NCI-H1092 (cell line): ENCODE measurements at regions not wholly inside any gene's neighbourhood (a gene's known extent, or its start where the extent isn't known, plus 50 kb on each side); places are given as distances from the start of the nearest gene placed in this dataset.
"Not testable (repeated sequence)": the region's sequence is repeated elsewhere in the genome, so short reads cannot be mapped to it uniquely, and the experiment has no call there.

Source experiments
- DNase-seq: peaks from one replicate; lab custom pipeline; 2025; lab: John Stamatoyannopoulos, UW

DNA sequence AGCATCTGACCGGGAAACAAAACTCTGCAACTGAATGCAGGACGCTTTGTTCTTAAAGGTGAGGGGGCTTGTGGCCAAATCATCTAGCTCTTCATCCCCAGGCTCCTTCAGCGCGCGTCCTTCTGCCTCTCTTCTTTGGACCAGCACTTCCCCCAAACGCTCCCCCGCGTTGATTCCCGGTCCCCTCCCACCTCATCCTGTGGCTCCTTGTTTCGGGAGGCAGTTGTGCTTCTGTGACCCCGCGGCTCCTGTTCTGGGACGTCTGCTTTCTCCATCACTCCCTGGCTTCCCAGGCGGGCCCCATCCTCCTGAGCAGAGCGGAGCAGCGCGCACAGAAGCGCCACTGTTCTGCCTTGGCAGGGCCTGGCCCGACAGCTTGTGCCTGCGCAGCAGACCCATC is 109.7 kb upstream of the ZNG1E start:
- not testable (repeated sequence) for DNase-seq

DNA sequence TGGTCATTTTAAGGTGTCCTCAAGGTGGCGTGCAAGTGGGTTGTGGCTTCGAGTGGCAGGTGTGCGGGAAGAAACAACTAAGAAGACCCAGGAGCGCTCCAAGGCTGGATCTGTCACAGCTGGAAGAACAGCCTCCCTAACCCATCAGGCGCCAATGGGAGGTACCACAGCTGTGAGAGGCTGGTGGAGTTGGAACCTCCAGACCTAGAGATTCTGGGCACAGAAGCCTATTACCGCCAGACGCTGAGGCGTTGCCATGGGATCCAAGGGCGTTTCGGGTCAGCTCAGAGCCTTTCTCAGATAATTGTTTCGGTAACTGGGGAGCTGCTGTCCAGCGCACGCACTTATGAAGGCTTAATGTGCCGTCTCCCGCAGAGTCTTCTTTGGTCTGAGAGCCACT is 156.7 kb upstream of the ZNG1E start:
- not testable (repeated sequence) for DNase-seq

DNA sequence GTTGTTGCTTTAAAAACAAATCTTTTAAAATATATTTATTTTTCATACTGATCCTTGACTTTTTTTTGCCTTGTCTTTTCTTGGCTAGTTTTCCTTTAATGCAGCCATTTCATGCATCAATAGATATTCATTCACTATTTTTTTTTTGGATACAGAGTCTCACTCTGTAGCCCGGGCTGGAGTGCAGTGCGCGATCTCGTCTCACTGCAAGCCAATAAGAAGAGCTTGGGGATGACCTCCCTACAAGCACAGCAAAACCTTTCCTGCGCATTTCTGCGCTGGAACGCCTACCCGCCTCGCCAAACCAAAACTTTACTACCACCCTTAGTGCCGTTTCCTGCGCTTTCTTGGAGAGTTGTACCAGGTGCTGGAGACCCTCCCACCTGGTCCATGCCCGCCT is 161.3 kb upstream of the ZNG1E start:
- DNase-seq: not testable (repeated sequence)

DNA sequence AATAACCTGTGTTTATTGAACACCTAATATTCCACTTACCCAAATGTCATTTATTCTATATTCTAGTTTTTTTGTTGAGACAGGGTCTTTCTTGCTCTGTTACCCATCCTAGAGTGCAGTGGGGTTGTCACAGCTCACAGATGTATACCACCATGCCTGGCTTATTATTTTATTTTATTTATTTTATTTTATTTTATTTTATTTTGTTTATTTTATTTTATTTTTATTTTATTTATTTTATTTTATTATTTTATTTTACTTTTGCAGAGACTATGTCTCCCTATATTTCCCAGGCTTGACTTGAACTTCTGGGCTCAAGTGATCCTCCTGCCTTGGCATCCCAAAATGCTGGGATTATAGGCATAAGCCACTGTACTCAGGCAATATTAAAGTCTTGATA is 167.8 kb upstream of the ZNG1E start:
- not testable (repeated sequence) for DNase-seq

DNA sequence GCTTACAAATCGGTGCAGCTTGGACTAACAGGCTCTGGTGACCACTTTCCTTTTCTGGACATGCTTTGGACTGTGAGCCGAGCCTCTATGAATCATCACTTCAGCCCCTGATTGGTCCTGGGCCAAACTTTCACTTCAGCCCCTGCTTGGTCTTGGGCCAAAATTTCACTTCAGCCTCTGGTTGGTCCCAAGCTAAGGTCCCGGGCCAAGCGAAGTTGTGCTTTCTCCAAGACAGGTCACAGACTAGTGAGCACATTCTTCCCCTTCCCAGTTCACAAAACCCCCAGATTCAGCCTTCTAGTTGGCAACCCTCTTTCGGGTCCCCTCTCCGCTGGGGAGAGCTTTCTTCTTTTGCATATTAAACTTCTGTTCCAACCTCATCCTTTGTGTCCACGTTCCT is 171.0 kb upstream of the ZNG1E start:
- DNase-seq: not testable (repeated sequence)

DNA sequence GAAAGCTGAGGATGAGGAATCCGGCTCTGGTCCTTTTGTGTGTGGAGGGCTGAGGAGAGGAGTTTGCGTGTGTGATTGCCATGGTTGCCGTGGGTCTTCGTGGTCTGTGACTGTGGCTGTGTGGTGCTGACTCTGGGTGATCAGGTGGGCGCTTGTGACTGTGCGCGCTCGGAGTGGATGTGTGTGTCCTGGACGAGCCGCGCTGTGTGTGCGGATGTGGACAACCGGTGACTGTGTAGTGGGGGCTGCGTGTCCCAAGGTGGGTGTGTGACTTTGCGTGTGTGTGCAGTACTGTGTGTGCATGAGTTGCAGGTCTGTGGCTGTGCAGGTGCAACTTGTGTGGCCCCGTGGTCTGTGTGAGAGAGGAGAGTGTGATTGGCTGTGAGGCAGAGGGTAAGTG is 172.0 kb upstream of the ZNG1E start:
- DNase-seq: not testable (repeated sequence)

DNA sequence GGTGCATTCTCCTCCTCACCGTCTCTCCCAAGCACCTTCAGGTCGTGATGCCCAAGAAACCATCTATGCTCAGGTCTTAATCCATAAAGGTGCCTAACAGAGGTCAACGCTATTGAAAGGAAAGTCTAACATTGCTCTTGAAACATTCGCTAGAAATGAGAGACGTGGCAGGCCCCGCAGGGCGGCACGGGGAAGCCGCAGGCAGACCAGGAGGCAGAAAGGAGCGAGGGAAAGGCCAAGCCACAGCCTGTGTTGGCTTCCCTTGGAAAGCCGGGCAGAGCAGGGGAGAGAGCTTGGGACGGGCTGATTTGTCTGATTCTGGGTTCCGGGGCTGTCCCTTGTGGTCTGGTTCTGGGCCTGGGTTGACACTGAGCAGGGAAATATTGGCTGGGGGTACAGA is 192.8 kb upstream of the ZNG1E start:
- not testable (repeated sequence) for DNase-seq

DNA sequence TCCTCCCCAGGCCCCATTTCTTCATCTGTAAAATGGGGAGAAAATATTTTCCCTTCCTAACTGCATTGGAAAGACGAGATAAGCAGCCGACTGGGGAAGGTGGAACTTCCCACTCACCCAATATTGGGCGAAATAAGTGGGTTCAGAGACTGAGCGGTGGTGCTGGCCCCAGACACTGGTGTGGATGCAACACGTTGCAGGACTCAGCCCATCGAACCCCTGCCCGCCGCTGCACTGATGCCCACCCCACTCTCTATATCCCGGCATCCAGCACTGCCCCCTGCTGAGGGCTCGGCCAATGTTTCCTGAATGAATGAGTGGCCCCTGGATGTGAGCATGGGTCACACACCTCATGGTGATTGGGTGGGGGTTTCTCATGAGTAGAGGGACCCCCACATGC is 194.4 kb upstream of the ZNG1E start:
- DNase-seq: not testable (repeated sequence)

DNA sequence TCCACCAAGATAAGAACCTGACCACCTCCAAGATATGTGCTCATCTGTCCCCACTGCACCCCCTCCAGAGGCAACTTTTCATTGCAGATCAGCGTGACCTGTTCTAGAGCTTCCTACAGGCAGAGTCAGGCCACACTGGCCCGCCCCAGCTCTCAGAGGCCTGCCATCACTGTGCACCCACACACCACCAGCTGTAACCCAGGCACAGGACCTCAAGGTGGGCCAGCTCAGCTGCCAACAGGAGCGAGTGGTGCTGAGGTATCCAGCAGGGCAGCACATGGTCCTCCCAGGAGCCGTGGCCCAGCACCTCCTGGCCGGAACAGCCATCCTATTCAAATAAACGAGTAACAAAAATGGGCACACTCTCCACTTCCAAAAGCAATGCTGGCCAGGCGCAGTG is 189.9 kb upstream of the FOXD4L5 start:
- not testable (repeated sequence) for DNase-seq

DNA sequence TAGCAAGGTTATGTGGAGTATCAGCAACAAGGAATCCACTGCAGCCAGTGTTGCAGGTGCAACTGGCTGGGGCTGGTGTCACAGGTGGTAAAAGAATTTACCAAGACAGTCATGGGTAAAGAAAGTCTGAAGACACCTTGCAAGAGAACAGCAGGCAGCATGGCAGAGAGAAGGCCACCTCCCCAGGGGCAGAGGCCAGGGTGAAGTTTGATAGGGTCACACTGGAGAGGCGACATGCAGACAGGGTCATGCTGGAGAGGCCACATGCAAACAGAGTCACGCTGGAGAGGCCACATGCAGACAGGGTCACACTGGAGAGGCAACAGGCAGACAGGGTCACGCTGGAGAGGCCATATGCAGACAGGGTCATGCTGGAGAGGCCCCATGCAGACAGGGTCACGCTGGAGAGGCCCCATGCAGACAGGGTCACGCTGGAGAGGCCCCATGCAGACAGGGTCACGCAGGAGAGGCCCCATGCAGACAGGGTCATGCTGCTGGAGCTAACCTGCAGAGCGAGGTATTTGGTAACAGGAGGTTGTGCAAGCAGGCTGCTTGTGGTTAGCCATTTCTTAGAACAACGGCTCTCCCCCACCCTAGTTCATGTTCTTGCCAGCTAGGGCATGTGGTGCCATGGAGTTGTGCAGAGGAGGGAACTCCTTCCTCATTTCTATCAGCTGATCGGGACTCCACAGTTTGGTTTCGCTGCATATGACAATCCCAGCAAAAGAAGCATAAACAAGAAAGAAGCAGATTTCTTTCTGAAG is 188.2 kb upstream of the FOXD4L5 start:
- DNase-seq: not testable (repeated sequence)

DNA sequence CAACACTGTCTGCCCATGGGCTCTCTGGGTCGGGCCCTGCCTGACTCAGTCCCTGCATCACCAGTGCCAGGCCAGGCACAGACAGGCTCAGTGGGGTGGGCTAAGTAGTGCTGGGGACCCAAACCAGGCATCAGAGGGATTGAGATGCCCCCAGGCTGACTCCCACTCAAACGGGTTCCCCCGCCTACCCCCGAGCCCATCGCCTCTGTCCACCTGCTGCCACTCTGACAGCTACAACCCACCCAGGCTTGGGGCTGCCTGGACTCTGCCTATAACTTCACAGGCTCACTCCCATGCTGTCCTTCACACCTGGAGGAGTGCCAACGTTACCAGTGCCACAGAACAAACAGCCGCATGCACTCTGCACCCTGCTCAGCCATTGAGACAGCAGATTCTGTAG is 186.1 kb upstream of the FOXD4L5 start:
- not testable (repeated sequence) for DNase-seq

DNA sequence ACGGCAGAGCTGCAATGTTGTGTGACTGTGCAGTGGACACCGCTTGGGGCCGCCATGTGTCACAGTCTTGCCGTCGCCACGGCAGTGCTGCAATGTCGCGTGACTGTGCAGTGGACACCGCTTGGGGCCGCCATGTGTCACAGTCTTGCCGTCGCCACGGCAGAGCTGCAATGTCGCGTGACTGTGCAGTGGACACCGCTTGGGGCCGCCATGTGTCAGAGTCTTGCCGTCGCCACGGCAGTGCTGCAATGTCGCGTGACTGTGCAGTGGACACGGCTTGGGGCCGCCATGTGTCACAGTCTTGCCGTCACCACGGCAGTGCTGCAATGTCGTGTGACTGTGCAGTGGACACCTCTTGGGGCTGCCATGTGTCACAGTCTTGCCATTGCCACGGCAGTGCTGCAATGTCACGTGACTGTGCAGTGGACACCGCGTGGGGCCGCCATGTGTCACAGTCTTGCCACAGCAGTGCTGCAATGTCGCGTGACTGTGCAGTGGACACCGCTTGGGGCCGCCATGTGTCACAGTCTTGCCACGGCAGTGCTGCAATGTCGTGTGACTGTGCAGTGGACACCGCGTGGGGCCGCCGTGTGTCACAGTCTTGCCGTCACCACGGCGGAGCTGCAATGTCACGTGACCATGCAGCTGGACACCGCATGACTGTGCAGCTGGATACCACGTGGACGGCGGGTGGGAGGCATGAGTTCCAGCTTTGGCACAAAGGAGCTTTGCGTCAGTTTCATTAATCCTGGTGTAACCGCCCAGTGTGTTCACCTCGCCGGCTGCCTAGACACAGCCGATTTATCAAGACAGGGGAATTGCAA is 182.1 kb upstream of the FOXD4L5 start:
- not testable (repeated sequence) for DNase-seq

DNA sequence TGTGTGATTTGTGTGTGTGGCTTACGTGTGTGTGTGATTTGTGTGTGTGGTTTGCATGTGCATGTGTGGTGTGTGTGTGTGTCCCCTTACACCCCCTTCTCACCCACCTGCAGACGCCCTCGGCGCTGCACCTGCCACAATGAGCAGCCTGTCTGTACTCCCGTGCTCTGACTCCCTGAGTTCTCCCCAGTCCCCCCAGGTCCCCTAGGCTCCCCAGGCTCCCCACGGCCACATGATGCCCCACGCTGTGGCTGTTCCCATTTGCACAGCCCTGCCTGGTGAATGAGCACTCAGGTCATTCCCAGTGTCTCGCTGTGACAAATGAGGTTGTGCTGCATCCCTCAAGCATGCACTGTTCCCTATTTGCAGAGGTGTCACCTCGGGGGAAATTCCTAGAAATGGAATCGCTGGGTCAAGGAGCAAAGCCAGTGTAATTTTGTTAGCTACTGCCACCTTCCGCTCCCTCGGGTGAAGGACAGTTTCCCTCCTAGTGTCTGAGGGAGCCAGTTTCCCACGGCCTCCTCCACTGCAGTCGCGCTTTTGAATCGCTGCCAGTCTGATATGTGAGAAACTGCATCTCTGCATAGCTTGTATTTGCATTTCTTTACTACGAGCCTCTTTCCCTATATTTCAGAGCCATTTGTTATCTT is 180.4 kb upstream of the FOXD4L5 start:
- not testable (repeated sequence) for DNase-seq

DNA sequence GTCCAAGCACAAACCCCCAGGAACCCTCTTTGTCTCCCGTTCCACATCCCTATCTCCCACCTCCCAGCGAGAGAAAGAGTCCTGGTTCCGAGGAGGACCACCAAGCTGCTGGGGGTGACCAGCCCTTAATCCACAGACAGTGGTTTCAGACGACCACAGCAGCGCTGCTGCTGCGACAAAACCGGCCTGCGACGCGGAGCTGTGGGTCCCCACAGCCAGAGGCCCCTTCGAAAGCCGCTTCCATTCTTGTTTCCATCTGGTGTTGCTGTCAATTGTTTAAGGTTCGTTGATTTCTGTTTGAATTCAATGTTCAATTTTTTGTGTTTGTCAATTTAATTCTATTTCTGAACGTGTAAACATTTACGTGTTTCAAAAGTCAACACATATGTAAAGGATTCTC is 177.5 kb upstream of the FOXD4L5 start:
- not testable (repeated sequence) for DNase-seq

DNA sequence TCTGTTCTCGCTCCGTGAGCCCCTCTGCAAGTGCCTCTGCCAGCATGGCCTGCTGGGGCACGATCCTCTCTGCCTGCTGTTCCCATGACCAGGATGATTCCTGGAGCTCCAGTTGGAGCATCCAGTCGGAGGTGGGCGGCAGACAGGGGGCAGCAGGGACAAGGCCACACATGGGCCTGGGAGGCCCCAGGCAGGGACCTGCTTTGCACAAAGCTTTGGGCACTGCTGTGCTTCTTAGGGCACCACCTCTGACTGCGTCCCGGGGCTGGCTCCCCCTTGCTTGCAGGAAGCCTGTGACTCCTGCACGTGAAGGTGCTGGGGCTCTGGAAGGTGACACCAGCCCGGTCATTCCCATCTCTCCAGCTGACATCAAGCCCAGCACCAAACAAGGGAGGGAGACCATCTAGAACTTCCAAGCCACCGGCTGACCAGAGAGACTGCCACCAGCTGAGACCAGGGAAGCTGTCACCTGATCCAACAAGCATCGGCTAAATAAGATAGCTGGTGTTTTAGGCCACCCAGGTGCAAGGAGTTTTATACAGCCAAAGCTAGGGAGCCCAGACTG is 174.8 kb upstream of the FOXD4L5 start:
- no peak for DNase-seq

DNA sequence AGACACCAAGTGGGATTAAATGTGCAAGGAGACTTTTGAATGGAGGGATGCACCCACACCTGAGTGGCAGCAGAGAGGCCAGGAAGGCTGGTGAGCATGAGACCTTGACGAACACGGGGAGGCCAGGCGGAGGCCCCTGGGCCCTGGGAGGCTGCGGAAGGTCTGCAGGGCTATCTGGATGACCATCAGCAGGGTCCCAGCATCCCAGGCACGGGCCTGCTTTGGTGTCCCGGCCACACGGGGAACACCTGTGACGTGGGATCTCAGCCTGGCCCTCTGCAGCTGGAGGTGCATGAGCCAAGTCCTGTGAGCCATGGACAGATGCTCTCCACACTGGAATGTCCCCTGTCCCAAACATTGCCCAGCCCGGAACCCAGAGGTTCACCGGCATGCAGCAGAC is 174.0 kb upstream of the FOXD4L5 start:
- no peak for DNase-seq

DNA sequence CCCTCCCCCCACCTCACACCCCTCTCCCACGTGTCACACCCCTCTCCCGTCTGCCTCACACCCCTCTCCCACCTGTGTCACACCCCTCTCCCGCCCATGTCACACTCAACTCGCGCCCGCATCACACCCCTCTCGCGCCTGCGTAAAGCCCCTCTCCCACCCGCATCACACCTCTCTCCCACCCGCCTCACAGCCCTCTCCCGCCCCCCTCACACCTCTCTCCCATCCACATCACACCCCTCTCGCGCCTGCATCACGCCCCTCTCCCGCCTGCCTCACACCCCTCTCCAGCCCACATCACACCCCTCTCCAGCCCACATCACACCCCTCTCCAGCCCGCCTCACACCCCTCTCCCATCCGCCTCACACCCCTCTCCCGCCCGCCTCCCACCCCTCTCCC is 173.5 kb upstream of the FOXD4L5 start:
- DNase-seq: no peak

DNA sequence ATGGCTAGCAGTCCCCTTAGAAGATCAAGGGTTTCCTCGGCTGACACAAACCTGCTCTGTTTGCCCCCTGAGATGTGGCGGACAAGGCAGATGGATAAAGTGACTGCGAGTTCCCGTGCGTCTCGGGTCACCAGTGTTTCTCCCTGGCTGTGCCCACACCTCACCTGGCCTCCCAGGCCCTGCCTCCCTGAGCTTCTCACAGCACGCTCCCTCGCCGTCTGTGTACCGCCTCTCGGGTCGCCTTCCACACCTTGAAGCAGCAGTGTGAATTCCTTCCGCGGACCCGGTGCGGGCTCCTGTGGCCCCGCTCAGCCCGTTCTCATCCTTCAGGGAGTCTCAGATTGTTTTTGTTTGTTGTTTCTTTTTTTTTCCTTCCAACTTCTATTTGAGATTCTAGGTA is 172.0 kb upstream of the FOXD4L5 start:
- not testable (repeated sequence) for DNase-seq

DNA sequence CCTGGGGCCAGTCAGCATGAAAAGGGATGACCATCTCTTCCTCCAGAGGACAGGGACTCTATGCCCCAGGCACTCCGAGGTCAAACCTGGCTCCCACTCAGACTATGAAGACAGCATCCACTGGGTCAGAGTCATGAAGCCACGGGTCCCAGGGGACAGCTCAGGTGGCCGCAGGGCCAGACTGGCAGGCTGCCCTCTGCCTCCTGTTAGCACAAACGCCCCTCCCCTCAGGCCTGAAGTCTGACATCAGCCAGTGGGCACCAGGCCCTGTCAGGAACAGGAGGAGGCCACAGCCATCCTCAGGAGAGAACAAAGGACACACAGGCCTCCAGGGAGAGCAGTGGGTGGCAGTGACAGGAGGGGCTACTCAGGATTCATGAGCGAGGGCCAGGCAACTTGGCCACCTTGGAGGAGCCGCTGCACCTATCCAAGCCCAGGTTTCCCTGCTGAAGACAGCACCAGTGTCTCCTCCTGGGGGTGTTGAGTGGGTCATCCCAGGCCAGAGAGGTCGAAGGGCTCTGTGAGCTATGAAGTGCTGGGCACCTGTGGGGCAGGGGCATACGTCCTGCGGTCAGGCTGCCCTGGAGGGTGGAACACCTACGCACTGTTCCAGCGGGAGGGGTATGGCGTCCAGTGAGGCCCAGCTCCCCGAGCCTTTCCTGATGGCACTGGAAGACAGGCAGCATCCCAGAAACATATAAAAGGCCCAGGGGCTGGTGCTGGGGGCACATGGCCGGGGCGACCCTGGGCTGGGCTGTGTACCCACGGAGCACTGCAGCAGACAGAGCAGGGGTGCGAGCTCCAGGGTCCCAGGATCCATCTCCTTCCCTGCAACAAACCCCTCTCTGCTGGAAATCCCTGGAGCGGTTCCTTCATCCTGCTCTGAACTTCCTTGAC is 171.0 kb upstream of the FOXD4L5 start:
- DNase-seq: not testable (repeated sequence)

DNA sequence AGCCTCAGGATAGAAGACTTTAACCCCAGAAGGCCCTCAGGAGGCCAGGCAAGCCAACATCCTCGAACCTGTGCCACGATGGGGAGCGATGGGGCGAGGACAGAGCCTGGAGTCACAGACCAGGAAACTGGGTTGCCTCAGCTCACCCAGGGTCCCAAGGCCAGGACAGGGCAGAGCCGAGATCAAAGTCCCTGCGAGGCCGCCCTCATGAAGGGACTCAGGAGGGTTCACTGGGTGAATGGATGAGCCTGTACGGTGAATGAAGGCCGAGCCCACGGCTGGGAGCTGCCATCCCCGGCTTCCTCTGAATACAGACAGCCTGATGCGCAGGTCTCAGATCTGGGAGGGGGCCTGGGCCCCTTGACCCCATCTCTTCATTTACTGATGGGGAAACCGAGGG is 170.1 kb upstream of the FOXD4L5 start:
- DNase-seq: not testable (repeated sequence)

DNA sequence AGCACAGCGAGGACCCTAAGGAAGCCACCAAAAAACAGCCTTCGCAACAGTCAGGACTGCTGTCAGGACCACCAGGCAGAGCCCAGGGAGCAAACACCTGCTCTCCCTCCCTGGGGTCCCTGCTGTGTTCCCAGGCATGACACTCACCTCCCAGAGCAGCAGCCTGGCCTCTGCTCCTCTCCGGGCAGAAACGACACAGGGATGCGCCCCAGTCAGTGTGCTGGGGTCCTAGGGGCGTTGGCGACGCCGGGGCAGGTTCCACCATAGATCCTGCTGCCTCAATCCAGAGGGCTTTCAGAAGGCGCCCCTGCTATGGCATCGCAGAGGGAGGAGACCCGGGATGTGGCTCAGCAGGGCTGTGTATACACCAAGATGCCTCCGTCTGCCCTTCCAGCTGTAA is 169.7 kb upstream of the FOXD4L5 start:
- DNase-seq: not testable (repeated sequence)
